Ectodermal cell (in vitro differentiated cells): ENCODE measurements at regions not wholly inside any gene's neighbourhood (a gene's known extent, or its start where the extent isn't known, plus 50 kb on each side); places are given as distances from the start of the nearest gene placed in this dataset.

Experiments used
- H3K27ac ChIP-seq: 2 replicates; pipeline ENCODE4 v1.7.0; 2013; ENCODE audit warnings: mild to moderate bottlenecking, low read depth, low read length; ENCODE audit not compliant: insufficient read depth, poor library complexity, severe bottlenecking
- H3K27me3 ChIP-seq: 2 replicates; pipeline ENCODE4 v1.7.0; 2013; ENCODE audit warnings: mild to moderate bottlenecking, low read length; ENCODE audit not compliant: insufficient read depth, control insufficient read depth, poor library complexity, severe bottlenecking
- H3K36me3 ChIP-seq: one replicate; pipeline ENCODE4 v1.7.0; 2013; ENCODE audit warnings: low read length; ENCODE audit not compliant: control insufficient read depth, insufficient read depth
- H3K4me1 ChIP-seq: one replicate; pipeline ENCODE4 v1.7.0; 2013; ENCODE audit warnings: low read length; ENCODE audit not compliant: control insufficient read depth, insufficient read depth
- H3K4me3 ChIP-seq: 2 replicates; pipeline ENCODE4 v1.7.0; 2013; ENCODE audit warnings: low read depth, low read length, control low read depth; ENCODE audit not compliant: insufficient read depth
- H3K9me3 ChIP-seq: 2 replicates; pipeline ENCODE4 v1.7.0; 2013; ENCODE audit warnings: mild to moderate bottlenecking, low read length, moderate library complexity; ENCODE audit not compliant: control insufficient read depth
- WGBS, 2 experiments: methylation state at CpG; one replicate each; pipeline ENCODE4 v1.1.7; 2013; ENCODE audit warnings: missing lambda C conversion rate in 2 of 2; 5-methylcytosine and 5-hydroxymethylcytosine counted together

DNA sequence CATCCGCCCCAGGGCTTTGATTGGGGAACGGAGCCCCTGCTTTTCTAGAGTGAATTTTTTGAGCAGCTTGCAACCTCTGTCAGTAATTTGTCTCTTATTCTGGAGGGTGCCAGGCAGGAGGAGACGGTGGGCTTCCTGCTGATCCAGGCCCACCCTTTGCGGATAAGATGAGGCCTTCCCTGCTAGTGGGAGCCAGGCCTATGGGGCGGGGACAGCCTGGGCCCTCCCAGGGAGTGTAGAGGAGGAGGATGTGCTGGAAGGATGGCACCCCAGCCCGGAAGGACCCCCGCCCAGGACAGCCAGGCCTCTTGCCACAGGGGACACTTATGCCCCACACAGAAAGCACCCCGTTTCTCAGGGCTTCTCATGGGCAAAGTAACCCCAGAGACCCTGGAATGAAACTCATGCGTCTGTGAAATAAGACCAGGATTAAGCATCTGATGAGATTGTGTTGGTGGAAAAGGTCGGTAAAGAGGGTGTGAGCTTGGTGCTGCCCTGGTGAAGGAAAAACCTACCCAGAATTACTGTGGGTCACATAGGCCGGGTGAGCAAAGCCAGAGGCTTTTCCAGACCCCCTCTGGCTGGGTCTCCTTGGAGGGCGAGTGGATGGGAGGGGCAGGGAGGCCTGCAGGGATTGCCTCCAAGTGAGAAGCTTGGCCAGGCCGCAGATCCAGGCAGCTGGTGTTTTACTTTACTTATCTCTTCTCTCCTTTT is 118.7 kb downstream of the SIK1 start:
- Histone ChIP-seq H3K27me3 (no peaks in the 10 kb centered on the region), H3K36me3 (no peaks in the 10 kb centered on the region), H3K27ac (no peak overlapping the region), H3K9me3 (no peaks in the 10 kb centered on the region), H3K4me3 (no peak overlapping the region), H3K4me1 (no peaks in the 10 kb centered on the region)
- WGBS, 2 experiments = 87 to 89% methylated on average over 13 of the region's 13 CpGs

DNA sequence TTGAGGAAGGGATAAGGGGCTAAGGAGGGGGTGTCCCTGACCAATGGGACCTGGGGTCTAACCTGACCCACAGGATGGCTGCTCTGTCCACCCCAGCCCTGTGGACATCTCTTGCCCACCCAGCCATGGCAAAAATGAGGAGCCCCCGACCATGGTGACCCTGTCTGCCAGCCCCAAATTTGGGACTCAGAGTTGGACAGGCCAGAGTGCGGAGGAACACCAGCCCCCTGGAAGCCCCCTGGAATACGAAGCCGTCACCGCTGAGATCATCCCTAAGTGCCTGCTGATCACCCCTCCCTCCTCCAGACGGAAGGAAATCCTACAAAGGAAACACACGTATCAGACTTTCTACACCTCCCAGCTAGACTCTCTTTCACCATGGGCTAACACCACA is 119.3 kb downstream of the SIK1 start:
- H3K27me3 ChIP-seq = no peaks in the 10 kb centered on the region
- no peaks in the 10 kb centered on the region for H3K36me3 ChIP-seq
- no peak overlapping the region for H3K4me3 ChIP-seq
- WGBS, 2 experiments = 75 to 76% methylated on average over 7 of the region's 7 CpGs
- no peaks in the 10 kb centered on the region for H3K4me1 ChIP-seq
- no peaks in the 10 kb centered on the region for H3K9me3 ChIP-seq
- H3K27ac ChIP-seq = no peak overlapping the region

DNA sequence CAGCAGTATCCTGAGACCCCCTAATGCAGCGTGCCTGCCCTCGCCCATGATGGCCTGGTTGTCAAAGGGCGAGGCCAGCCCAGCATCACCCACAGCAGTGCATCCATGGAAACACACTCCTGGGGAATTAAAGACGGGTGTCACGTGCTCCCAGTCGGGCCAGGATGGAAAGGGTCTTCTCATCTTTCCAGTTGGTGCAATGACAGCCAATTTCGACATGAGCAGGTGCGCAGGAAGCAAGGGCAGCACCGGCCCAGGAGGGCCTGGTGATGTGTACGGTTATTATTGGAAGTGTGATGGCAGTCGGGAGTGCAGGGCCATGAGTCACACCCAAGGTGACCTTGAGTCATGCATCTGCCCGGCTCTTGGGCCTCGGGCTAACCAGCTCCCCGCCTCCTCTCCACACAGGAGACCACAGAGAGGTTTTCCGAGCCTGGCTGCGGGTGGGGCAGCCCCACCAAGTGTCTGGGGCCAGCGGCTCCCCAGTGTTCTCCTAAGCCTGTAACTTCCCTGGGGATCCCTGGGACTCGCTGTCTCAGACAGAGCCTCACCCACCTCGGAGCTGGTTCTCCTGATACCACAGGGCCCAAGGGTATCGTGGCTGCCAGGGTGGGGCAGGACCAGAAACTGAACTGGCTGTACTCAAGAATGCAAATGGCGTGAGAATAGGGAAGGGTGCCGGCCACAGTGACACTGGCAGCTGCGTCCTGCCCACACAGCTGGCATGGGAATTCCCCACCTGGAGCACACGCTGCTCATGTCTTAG is 119.8 kb downstream of the SIK1 start:
- Histone ChIP-seq H3K4me3 (no peak overlapping the region), H3K9me3 (no peaks in the 10 kb centered on the region), H3K36me3 (no peaks in the 10 kb centered on the region), H3K27me3 (no peaks in the 10 kb centered on the region), H3K4me1 (no peaks in the 10 kb centered on the region), H3K27ac (no peak overlapping the region)
- WGBS, 2 experiments = 92 to 94% methylated on average over 24 of the region's 24 CpGs

DNA sequence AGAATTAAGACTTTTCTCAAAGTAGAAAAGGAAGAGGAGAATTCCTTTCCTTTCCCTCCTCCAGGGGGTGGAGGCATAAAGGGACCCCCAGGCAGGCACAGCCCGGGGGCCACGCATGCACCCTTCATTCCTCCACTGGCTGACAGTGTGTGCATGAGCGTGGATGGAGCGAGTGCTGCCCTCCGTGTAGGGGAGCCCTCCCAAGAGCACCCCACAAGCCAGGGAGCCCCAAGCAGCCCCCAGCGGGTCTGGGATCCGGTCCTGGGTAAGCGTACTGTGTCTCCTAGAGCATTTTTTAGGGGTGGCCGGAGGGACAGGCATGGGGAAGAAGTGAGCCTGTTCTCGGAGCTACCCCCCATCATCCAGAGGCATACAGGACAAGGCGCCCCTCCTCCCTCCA is 120.5 kb downstream of the SIK1 start:
- Histone ChIP-seq H3K9me3 (no peaks in the 10 kb centered on the region), H3K4me3 (no peak overlapping the region), H3K27ac (no peak overlapping the region), H3K36me3 (no peaks in the 10 kb centered on the region), H3K4me1 (no peaks in the 10 kb centered on the region), H3K27me3 (no peaks in the 10 kb centered on the region)
- 94 to 96% methylated on average over 11 of the region's 11 CpGs for WGBS, 2 experiments

DNA sequence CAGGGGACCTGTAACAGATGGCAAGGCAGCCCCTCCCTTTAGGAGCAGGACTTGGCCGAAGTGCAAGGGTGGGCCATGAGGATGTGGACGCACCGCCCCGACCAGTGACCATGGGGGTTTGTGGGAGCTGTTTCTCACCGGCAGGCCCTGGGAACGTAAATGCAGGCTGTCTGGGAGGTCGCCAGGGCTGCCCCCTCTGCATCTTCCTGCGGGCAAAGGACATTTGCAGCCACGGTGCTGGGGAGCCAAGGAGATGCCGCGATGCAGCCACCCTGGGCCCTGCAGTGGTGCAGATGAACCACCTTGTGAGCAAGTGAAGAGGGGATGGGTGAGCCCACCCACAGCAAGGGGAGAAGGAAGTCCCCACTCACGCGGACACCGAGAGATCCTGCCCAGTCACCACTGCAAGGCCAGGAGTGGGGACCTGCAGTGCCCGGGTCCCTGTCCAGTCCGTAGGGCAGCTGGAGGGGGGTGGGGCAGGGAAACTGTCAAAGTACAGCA is 121.1 kb downstream of the SIK1 start:
- Histone ChIP-seq H3K27ac (no peak overlapping the region), H3K36me3 (no peaks in the 10 kb centered on the region), H3K4me3 (no peak overlapping the region), H3K9me3 (no peaks in the 10 kb centered on the region), H3K27me3 (no peaks in the 10 kb centered on the region), H3K4me1 (peaks cover 3% of the 10 kb centered on the region)
- WGBS, 2 experiments = 93 to 96% methylated on average over 16 of the region's 16 CpGs

DNA sequence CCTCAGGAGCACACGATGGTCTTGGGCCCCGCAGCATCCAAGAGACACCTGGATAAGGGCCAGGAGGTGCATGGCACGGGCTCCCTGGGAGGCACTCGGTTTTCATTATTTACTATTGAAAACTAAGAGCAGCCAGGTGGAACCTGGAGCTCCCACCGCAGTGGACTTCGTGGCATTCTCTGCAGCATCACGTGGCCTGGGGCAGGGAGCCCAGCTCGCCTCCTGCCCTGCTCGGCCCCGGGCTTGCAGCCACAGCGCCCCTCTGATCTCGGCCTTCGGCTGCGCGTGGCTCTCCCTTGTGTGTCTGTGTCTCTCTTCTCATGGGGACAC is 121.6 kb downstream of the SIK1 start:
- no peak overlapping the region for H3K4me3 ChIP-seq
- no peaks in the 10 kb centered on the region for H3K27me3 ChIP-seq
- 94 to 95% methylated on average over 15 of the region's 15 CpGs for WGBS, 2 experiments
- H3K27ac ChIP-seq = no peak overlapping the region
- no peaks in the 10 kb centered on the region for H3K36me3 ChIP-seq
- no peaks in the 10 kb centered on the region for H3K9me3 ChIP-seq
- peaks cover 6% of the 10 kb centered on the region for H3K4me1 ChIP-seq

DNA sequence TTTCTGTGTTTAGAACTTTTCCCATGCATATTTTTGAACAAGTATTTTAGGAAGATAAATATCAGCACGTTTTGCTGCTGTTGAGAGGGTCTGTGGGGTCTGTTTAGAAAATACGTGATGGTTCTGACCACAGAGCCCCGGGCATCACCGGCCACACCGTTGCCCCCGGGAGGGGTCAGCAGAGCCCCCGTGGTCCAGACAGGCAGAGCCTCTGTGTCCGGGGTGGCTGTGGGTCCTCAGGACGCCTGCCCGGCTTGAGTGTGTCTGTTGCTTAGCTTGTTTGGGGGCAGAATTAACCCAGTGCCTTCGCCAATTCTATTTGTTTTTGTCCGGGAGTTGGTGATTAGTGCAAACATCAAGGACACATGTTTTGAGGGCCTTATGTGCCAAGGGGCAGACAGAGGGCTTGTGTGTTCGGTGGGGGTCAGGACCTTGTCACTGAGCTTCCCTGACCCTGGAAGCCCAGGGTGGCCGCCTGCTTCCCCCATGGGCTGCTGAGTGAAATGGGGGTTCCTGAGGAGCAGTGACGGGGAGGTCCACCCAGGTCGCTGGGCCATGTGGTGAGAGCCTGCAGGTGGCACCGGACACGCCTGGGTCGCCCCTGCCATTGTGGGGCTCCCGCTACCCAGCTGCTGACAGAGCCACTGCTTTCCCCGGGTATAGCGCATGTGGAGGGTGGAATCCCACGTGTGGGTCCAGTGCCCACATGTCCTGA is 122.2 kb downstream of the SIK1 start:
- Histone ChIP-seq H3K27ac (no peak overlapping the region), H3K4me1 (peaks cover 6% of the 10 kb centered on the region), H3K9me3 (no peaks in the 10 kb centered on the region), H3K36me3 (no peaks in the 10 kb centered on the region), H3K27me3 (no peaks in the 10 kb centered on the region), H3K4me3 (no peak overlapping the region)
- 94 to 95% methylated on average over 23 of the region's 23 CpGs for WGBS, 2 experiments

DNA sequence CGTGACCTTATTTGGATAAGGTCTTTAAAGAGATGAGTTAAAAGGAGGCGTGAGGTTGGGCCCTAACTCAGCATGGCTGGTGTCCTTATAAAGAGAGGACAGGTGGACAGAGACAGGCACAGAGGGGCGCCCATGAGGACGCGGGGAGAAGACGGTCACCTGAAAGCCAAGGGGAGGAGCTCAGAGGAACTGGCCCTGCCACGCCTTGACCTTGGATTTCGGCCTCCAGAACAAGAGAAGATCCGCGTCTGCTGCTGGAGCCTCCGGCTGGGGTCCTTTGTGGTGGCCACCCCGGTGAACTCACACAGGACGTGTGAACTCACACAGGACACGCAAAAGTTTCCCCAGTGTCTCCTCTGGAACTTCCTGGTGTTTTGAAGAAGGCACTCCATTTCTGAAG is 122.7 kb downstream of the SIK1 start:
- H3K27me3 ChIP-seq = no peaks in the 10 kb centered on the region
- H3K4me3 ChIP-seq = no peak overlapping the region
- H3K27ac ChIP-seq = no peak overlapping the region
- WGBS, 2 experiments = 93% methylated on average over 14 of the region's 14 CpGs
- H3K4me1 ChIP-seq = peaks cover 6% of the 10 kb centered on the region
- no peaks in the 10 kb centered on the region for H3K36me3 ChIP-seq
- H3K9me3 ChIP-seq = no peaks in the 10 kb centered on the region

DNA sequence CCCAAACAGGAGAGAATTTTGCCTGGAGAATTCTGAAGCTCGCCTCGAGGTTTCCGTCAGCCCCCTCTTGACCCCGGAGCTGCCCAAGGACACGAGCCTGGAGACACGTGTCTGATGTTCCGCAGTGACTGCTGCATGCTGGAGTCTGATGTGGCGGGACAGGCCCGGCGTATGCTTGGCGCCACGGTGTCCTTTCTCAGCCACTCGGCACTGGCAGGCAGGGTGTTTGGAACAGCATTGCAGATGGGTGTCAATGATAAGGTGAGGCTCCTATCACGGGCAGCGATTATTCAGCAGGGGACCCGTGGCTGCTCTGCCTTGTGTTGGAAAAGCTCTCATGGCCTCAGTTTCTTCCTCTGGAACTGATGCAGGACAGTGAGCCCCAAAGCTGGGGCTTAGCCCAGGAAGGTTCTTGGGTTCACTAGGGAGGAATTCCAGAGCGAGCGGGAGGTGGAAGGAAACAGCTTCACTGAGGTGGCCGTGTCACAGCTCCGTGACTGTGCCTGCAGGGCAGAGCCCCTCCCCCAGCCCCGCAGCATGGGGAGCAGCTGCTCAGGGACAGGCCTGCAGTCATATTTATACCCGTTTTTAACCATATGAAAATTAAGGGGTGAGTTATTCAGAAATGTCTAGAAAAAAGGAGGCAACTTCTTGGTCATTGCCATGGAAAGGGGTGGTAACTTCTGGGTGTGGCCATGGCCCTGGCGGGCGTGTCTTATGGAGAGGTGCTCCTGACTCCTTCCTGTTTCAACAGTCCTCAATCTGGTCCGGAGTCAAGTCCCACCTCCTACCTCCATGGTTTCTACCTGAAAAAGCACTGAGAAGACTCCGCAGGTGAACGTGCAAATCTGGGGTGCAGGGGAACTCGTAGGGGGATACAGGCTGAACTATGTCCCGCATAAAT is 123.4 kb downstream of the SIK1 start:
- no peaks in the 10 kb centered on the region for H3K36me3 ChIP-seq
- 88 to 90% methylated on average over 29 of the region's 29 CpGs for WGBS, 2 experiments
- H3K27me3 ChIP-seq = no peaks in the 10 kb centered on the region
- H3K4me3 ChIP-seq = no peak overlapping the region
- peaks cover 6% of the 10 kb centered on the region for H3K4me1 ChIP-seq
- no peaks in the 10 kb centered on the region for H3K9me3 ChIP-seq
- no peak overlapping the region for H3K27ac ChIP-seq
